ENCODE measurements at regions not wholly inside any gene's neighbourhood (a gene's known extent, or its start where the extent isn't known, plus 50 kb on each side); places are given as distances from the start of the nearest gene placed in this dataset.

DNA sequence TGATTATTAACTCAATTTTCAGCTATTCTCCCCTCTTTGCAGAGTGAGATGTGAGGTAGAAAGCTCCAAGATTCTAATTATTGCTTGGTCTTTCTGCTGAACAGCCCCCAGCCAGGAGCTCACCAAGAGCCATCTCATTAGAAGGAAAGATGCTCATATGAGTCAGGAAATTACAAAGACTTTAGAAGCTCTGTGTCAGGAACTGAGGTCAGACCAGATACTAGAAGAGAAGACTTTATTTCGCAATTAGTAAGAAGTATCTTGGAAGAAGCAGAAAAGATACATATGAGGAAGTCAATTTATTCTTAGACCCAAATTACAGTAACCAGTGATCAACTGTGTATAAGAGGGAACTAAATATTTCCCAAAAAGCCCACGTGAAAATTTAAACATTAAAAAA is 626.9 kb downstream of the ZWINT start:
- no peak for ATAC-seq (ENCODE audit: insufficient read depth, low FRiP score)
- DNase-seq = no peak
- H3K36me3 ChIP-seq (ENCODE audit: control insufficient read depth in 4 of 4, insufficient read depth in 4 of 4, low read length in 4 of 4) = no peaks in the 10 kb centered on the region
- TF ChIP-seq, protein P1, sequence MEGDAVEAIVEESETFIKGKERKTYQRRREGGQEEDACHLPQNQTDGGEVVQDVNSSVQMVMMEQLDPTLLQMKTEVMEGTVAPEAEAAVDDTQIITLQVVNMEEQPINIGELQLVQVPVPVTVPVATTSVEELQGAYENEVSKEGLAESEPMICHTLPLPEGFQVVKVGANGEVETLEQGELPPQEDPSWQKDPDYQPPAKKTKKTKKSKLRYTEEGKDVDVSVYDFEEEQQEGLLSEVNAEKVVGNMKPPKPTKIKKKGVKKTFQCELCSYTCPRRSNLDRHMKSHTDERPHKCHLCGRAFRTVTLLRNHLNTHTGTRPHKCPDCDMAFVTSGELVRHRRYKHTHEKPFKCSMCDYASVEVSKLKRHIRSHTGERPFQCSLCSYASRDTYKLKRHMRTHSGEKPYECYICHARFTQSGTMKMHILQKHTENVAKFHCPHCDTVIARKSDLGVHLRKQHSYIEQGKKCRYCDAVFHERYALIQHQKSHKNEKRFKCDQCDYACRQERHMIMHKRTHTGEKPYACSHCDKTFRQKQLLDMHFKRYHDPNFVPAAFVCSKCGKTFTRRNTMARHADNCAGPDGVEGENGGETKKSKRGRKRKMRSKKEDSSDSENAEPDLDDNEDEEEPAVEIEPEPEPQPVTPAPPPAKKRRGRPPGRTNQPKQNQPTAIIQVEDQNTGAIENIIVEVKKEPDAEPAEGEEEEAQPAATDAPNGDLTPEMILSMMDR (IDR thresholded peaks at IDR 0.05; ENCODE audit: control extremely low read depth, extremely low read depth) = no peak
- no peak overlapping the region for H3K4me3 ChIP-seq
- H3K27me3 ChIP-seq (ENCODE audit: control insufficient read depth in 3 of 3, insufficient read depth in 3 of 3, low read length in 2 of 3) = no peaks in the 10 kb centered on the region
- H3K9me3 ChIP-seq (ENCODE audit: control insufficient read depth in 4 of 4, insufficient read depth in 3 of 4, low read length in 3 of 4) = no peaks in the 10 kb centered on the region
- no peak overlapping the region for H3K27ac ChIP-seq (ENCODE audit: low read depth in 1 of 2, low read length in 1 of 2)
- no peak overlapping the region for H3K9ac ChIP-seq (ENCODE audit: insufficient read depth in 1 of 2, low read length in 2 of 2)
- H3K4me1 ChIP-seq (ENCODE audit: control insufficient read depth in 5 of 5, insufficient read depth in 5 of 5, low read length in 5 of 5) = no peaks in the 10 kb centered on the region
- 42 to 51% methylated on average over 2 of the region's 2 CpGs for WGBS, 2 donors

DNA sequence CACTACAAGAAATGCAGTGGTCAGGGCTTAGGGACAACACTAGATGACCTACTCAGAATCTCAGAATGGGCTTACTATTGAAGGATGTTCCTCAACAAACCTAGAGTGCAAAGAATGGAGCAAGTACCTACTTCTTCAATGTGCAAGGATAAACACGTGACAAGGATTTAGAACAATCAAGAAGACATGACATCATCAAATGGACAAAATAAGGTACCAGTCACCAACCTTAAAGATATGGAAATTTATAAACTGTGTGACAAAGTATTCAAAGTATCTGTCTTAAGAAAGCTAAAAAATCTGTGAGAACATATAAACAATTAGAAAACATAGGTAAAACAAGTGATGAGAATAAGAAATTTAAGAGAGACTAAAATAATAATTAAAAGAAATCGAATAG is 656.1 kb downstream of the ZWINT start:
- TF ChIP-seq, protein P1 (IDR thresholded peaks at IDR 0.05; ENCODE audit: control extremely low read depth, extremely low read depth) = no peak
- H3K27me3 ChIP-seq (ENCODE audit: control insufficient read depth in 3 of 3, insufficient read depth in 3 of 3, low read length in 2 of 3) = no peaks in the 10 kb centered on the region
- no peak overlapping the region for H3K9ac ChIP-seq (ENCODE audit: insufficient read depth in 1 of 2, low read length in 2 of 2)
- WGBS, 2 donors = 87% methylated on average over 2 of the region's 2 CpGs
- no peaks in the 10 kb centered on the region for H3K36me3 ChIP-seq (ENCODE audit: control insufficient read depth in 4 of 4, insufficient read depth in 4 of 4, low read length in 4 of 4)
- no peak overlapping the region for H3K27ac ChIP-seq (ENCODE audit: low read depth in 1 of 2, low read length in 1 of 2)
- no peak for ATAC-seq (ENCODE audit: insufficient read depth, low FRiP score)
- H3K9me3 ChIP-seq (ENCODE audit: control insufficient read depth in 4 of 4, insufficient read depth in 3 of 4, low read length in 3 of 4) = no peaks in the 10 kb centered on the region
- no peaks in the 10 kb centered on the region for H3K4me1 ChIP-seq (ENCODE audit: control insufficient read depth in 5 of 5, insufficient read depth in 5 of 5, low read length in 5 of 5)
- H3K4me3 ChIP-seq = no peak overlapping the region
- DNase-seq = no peak

DNA sequence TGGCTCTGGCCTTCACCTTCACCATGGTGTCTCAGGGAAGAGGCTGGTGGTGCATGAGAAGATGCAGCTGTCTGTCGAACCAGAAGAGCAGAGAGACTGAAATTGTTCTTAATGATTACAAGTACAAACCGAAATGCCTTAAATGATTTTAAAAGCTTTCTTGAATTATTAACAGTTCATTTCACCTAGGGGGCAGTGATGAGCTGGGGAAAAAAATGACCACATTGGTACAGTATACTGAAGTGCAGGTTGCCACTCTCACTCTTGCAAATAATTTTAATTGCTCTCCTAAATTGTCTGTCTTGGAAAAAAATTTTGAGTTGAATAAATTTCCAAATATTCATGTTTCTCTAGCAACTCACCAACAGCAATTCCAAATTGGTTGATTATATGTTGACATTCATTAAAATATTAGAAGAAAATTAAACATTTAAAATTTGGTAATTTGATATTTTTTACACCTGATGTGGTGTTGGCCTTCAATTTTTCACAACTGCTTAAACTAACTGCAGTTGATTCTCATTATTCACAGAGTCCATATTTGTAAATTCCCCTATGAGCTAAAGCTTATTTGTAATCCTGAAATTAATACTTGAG is 692.6 kb downstream of the ZWINT start:
- Histone ChIP-seq H3K9me3 (ENCODE audit: control insufficient read depth in 4 of 4, insufficient read depth in 3 of 4, low read length in 3 of 4) (no peaks in the 10 kb centered on the region), H3K4me1 (ENCODE audit: control insufficient read depth in 5 of 5, insufficient read depth in 5 of 5, low read length in 5 of 5) (peaks cover 0 to 2% (median 0%) of the 10 kb centered on the region in 5 donors), H3K4me3 (no peak overlapping the region), H3K27me3 (ENCODE audit: control insufficient read depth in 3 of 3, insufficient read depth in 3 of 3, low read length in 2 of 3) (no peaks in the 10 kb centered on the region), H3K36me3 (ENCODE audit: control insufficient read depth in 4 of 4, insufficient read depth in 4 of 4, low read length in 4 of 4) (no peaks in the 10 kb centered on the region), H3K27ac (ENCODE audit: low read depth in 1 of 2, low read length in 1 of 2) (no peak overlapping the region), H3K9ac (ENCODE audit: insufficient read depth in 1 of 2, low read length in 2 of 2) (no peak overlapping the region)
- WGBS, 2 donors = 63 to 74% methylated on average over 2 of the region's 2 CpGs
- ATAC-seq (ENCODE audit: insufficient read depth, low FRiP score) (no peak), DNase-seq (peak in 1 of 3 donors; percentile 15)
- TF ChIP-seq, protein P1 (IDR thresholded peaks at IDR 0.05; ENCODE audit: control extremely low read depth, extremely low read depth) = no peak

DNA sequence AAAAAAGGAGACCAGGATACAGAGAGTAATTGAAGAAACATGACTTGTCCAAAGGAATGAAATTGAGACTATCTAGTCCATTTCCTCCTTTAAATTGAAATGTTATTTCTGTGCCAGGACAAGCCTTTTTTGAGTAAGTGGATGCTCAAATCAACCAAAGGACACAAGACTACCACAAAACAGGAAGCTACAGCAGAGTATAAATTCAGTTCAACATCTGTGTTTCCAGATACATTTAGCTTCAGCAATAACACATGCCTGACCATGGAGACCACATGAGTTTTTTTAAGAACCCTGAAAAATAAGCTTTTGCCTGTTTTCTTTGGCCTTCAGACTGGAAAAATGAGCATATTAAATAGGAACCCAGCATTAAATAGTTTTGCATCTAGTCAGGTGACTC is 707.5 kb downstream of the ZWINT start:
- Histone ChIP-seq H3K36me3 (ENCODE audit: control insufficient read depth in 4 of 4, insufficient read depth in 4 of 4, low read length in 4 of 4) (no peaks in the 10 kb centered on the region), H3K27me3 (ENCODE audit: control insufficient read depth in 3 of 3, insufficient read depth in 3 of 3, low read length in 2 of 3) (no peaks in the 10 kb centered on the region), H3K4me1 (ENCODE audit: control insufficient read depth in 5 of 5, insufficient read depth in 5 of 5, low read length in 5 of 5) (no peaks in the 10 kb centered on the region), H3K4me3 (no peak overlapping the region), H3K9ac (ENCODE audit: insufficient read depth in 1 of 2, low read length in 2 of 2) (no peak overlapping the region), H3K9me3 (ENCODE audit: control insufficient read depth in 4 of 4, insufficient read depth in 3 of 4, low read length in 3 of 4) (no peaks in the 10 kb centered on the region), H3K27ac (ENCODE audit: low read depth in 1 of 2, low read length in 1 of 2) (no peak overlapping the region)
- no peak for ATAC-seq (ENCODE audit: insufficient read depth, low FRiP score)
- DNase-seq = no peak
- TF ChIP-seq, protein P1 (IDR thresholded peaks at IDR 0.05; ENCODE audit: control extremely low read depth, extremely low read depth) = no peak

All from lung (tissue), 11 donors.